ENCODE measurements at regions not wholly inside any gene's neighbourhood (a gene's known extent, or its start where the extent isn't known, plus 50 kb on each side); places are given as distances from the start of the nearest gene placed in this dataset.
A peak's percentile ranks its signal among the peaks of the same experiment; 100 is the strongest.
"Not testable (repeated sequence)": the region's sequence is repeated elsewhere in the genome, so short reads cannot be mapped to it uniquely, and the experiment has no call there.

GRCh38 chr7:39825401-39825980 is 124.6 kb upstream of the CDK13 start:
- no peak for DNase-seq

- DNase-seq: no peak
Measured at GRCh38 chr7:39826166-39826565, 123.9 kb upstream of the CDK13 start.

GRCh38 chr7:39827571-39827970 is 122.5 kb upstream of the CDK13 start:
- no peak for DNase-seq

GRCh38 chr7:39829028-39829427 is 121.0 kb upstream of the CDK13 start:
- no peak for DNase-seq

- no peak for DNase-seq
Measured at GRCh38 chr7:39832519-39833085, 117.5 kb upstream of the CDK13 start.

- DNase-seq: peak; percentile 77
Measured at GRCh38 chr7:39833180-39833799, 116.8 kb upstream of the CDK13 start.

- DNase-seq: peak; percentile 28
Measured at GRCh38 chr7:39833865-39834634, 116.0 kb upstream of the CDK13 start.

GRCh38 chr7:39838326-39838725 is 111.7 kb upstream of the CDK13 start:
- DNase-seq: peak; percentile 11

GRCh38 chr7:39845006-39845405 is 105.0 kb upstream of the CDK13 start:
- no peak for DNase-seq

GRCh38 chr7:39847227-39847626 is 102.8 kb upstream of the CDK13 start:
- DNase-seq: no peak

- DNase-seq: no peak
Measured at GRCh38 chr7:39851466-39852045, 98.5 kb upstream of the CDK13 start.

GRCh38 chr7:39854616-39855324 is 95.3 kb upstream of the CDK13 start:
- not testable (repeated sequence) for DNase-seq

- DNase-seq: peak; percentile 13
Measured at GRCh38 chr7:39855325-39855674, 94.8 kb upstream of the CDK13 start.

GRCh38 chr7:39863675-39864322 is 86.3 kb upstream of the CDK13 start:
- not testable (repeated sequence) for DNase-seq

GRCh38 chr7:39869888-39870522 is 80.1 kb upstream of the CDK13 start:
- DNase-seq: not testable (repeated sequence)

GRCh38 chr7:39871610-39872009 is 78.4 kb upstream of the CDK13 start:
- DNase-seq: not testable (repeated sequence)

GRCh38 chr7:39880556-39880955 is 69.5 kb upstream of the CDK13 start:
- DNase-seq: no peak

GRCh38 chr7:39882148-39882784 is 67.8 kb upstream of the CDK13 start:
- no peak for DNase-seq

- no peak for DNase-seq
Measured at GRCh38 chr7:39883812-39884390, 66.2 kb upstream of the CDK13 start.

GRCh38 chr7:39888171-39888853 is 61.7 kb upstream of the CDK13 start:
- no peak for DNase-seq
